ENCODE measurements at regions not wholly inside any gene's neighbourhood (a gene's known extent, or its start where the extent isn't known, plus 50 kb on each side); places are given as distances from the start of the nearest gene placed in this dataset.

GRCh38 chr6:4613381-4613780 lies 162.8 kb upstream of the CDYL start:
- Histone ChIP-seq H3K27me3 (ENCODE audit: control insufficient read depth in 2 of 2, insufficient read depth in 2 of 2, low read length in 2 of 2) (peaks cover 39 to 56% of the 10 kb centered on the region in 2 experiments), H4K20me1 (replicated peaks; ENCODE audit: control insufficient read depth, insufficient read depth, low read length) (no peaks in the 10 kb centered on the region; the same call in 1 of the 2 replicates), H3K9me1 (ENCODE audit: control insufficient read depth, insufficient read depth, low read length) (no peaks in the 10 kb centered on the region), H3K9me3 (replicated peaks; ENCODE audit: control insufficient read depth, insufficient read depth, low read depth, low read length) (no peaks in the 10 kb centered on the region), H3K36me3 (ENCODE audit: control insufficient read depth, insufficient read depth, low read length) (no peaks in the 10 kb centered on the region), H3K9ac (ENCODE audit: insufficient read depth in 1 of 2, low read depth in 2 of 2, low read length in 2 of 2) (no peak overlapping the region), H3K4me3 (no peak overlapping the region), H2AFZ (ENCODE audit: low read depth, low read length) (no peak overlapping the region), H3K4me2 (ENCODE audit: insufficient read depth, low read length) (no peak overlapping the region), H3K79me2 (ENCODE audit: control insufficient read depth, insufficient read depth, low read length) (no peaks in the 10 kb centered on the region), H3K27ac (ENCODE audit: extremely low read depth, low read depth, low read length) (no peak overlapping the region), H3K4me1 (replicated peaks in 1 of 2; ENCODE audit: control insufficient read depth in 2 of 2, insufficient read depth in 2 of 2, low read length in 2 of 2) (peaks cover 3 to 11% of the 10 kb centered on the region in 2 experiments; a peak in 4 of 5 replicates)
- DNase-seq (ENCODE audit: extremely low read depth in 1 of 4, low spot score in 3 of 4) (no peak), ATAC-seq (no peak), FAIRE-seq (no peak)
- ChIA-PET POLR2A (interaction anchor here (0.6 to 1.6 kb wide), 4 partner anchors 10 to 64 kb away, joined by 3 to 4 read pairs (median 4); no protein-coding TSS in a partner anchor), CTCF (ENCODE audit: low intra/inter-chr PET ratio) (no interaction called here)
- in situ Hi-C loops (cut with MboI) (no loop called here), intact Hi-C loops (cut with micrococcal nuclease) (no loop called here)
- 2% methylated on average over 2 of the region's 2 CpGs for WGBS (ENCODE audit: insufficient coverage, low coverage, missing lambda C conversion rate)
- BruUV-seq (replicated peaks) = no TSS peak
- TF ChIP-seq PHTF2 (CRISPR knock-in tag; IDR thresholded peaks at IDR 0.05) = no peak
- no peak for TF ChIP-seq FOXP1 (CRISPR knock-in tag; IDR thresholded peaks at IDR 0.05)
- TF ChIP-seq BCLAF1 (IDR thresholded peaks at IDR 0.05; ENCODE audit: borderline replicate concordance in 1 of 2, control insufficient read depth in 1 of 2, low read depth in 2 of 2, low read length in 1 of 2) = no peak
- TF ChIP-seq ZSCAN29 (IDR thresholded peaks at IDR 0.05) = no peak
- TF ChIP-seq ZBTB33 (CRISPR knock-in tag; IDR thresholded peaks at IDR 0.05) = no peak
- no peak for TF ChIP-seq AFF1 (IDR thresholded peaks at IDR 0.05; ENCODE audit: low read depth in 1 of 2, partially characterized antibody in 2 of 2)
- TF ChIP-seq NONO (IDR thresholded peaks at IDR 0.05; ENCODE audit: low read depth in 2 of 2, low read length in 1 of 2) = no peak
- TF ChIP-seq FOXP4 (CRISPR knock-in tag; IDR thresholded peaks at IDR 0.05; ENCODE audit: borderline replicate concordance) = no peak
- no peak for TF ChIP-seq CREBBP (IDR thresholded peaks at IDR 0.05; ENCODE audit: low read depth, low read length)
- TF ChIP-seq ATF1 (CRISPR knock-in tag; IDR thresholded peaks at IDR 0.05) = no peak
- TF ChIP-seq ATF1 (tag; IDR thresholded peaks at IDR 0.05) = no peak
- TF ChIP-seq IRF2 (CRISPR knock-in tag; IDR thresholded peaks at IDR 0.05) = no peak

Measured in K562 (cell line).